ENCODE measurements at regions not wholly inside any gene's neighbourhood (a gene's known extent, or its start where the extent isn't known, plus 50 kb on each side); places are given as distances from the start of the nearest gene placed in this dataset.

- DNase-seq (ENCODE audit: low read depth, low spot score) (no peak), ATAC-seq (no peak)
- Histone ChIP-seq H3K27ac (ENCODE audit: low read length) (no peak overlapping the region), H3K9me3 (ENCODE audit: control insufficient read depth, insufficient read depth, low read depth, low read length) (no peaks in the 10 kb centered on the region), H3K4me3 (ENCODE audit: low read depth in 2 of 2, low read length in 2 of 2) (no peak overlapping the region), H3K36me3 (ENCODE audit: control insufficient read depth, insufficient read depth, low read length) (no peaks in the 10 kb centered on the region), H3K4me1 (ENCODE audit: control insufficient read depth, insufficient read depth, low read length) (peaks cover 11% of the 10 kb centered on the region), H3K27me3 (ENCODE audit: control insufficient read depth, insufficient read depth, low read length) (no peaks in the 10 kb centered on the region)
- ChIA-PET POLR2A (no interaction called here), CTCF (interaction anchor here (1.4 kb wide), 1 partner anchor 9 kb away, joined by 4 read pairs; no protein-coding TSS in a partner anchor)
- in situ Hi-C loops (cut with HindIII; ENCODE audit: low pct_unique_long_range_greater_than_20kb, low sequenced_read_pairs): no loop called here
- TF ChIP-seq, protein P1, sequence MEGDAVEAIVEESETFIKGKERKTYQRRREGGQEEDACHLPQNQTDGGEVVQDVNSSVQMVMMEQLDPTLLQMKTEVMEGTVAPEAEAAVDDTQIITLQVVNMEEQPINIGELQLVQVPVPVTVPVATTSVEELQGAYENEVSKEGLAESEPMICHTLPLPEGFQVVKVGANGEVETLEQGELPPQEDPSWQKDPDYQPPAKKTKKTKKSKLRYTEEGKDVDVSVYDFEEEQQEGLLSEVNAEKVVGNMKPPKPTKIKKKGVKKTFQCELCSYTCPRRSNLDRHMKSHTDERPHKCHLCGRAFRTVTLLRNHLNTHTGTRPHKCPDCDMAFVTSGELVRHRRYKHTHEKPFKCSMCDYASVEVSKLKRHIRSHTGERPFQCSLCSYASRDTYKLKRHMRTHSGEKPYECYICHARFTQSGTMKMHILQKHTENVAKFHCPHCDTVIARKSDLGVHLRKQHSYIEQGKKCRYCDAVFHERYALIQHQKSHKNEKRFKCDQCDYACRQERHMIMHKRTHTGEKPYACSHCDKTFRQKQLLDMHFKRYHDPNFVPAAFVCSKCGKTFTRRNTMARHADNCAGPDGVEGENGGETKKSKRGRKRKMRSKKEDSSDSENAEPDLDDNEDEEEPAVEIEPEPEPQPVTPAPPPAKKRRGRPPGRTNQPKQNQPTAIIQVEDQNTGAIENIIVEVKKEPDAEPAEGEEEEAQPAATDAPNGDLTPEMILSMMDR (IDR thresholded peaks at IDR 0.05): no peak
- TF ChIP-seq REST (IDR thresholded peaks at IDR 0.05; ENCODE audit: insufficient read depth in 1 of 2, low read depth in 2 of 2, low read length in 1 of 2) (no peak), POLR2AphosphoS5 (IDR thresholded peaks at IDR 0.05; ENCODE audit: low read depth, low read length) (no peak), TCF7L2 (IDR thresholded peaks at IDR 0.05; ENCODE audit: low read depth, low read length) (no peak), SIN3A (IDR thresholded peaks at IDR 0.05; ENCODE audit: borderline replicate concordance, insufficient read depth, low read depth, low read length) (no peak)
- intact Hi-C loops (cut with micrococcal nuclease; ENCODE audit: unreplicated experiment): no loop called here
- BruUV-seq (replicated peaks): no TSS peak
Measured at GRCh38 chr3:182722907-182723306, 70.4 kb upstream of the ATP11B start.

- in situ Hi-C loops (cut with HindIII; ENCODE audit: low pct_unique_long_range_greater_than_20kb, low sequenced_read_pairs): no loop called here
- H3K27ac ChIP-seq (ENCODE audit: low read length): no peak overlapping the region
- no peaks in the 10 kb centered on the region for H3K27me3 ChIP-seq (ENCODE audit: control insufficient read depth, insufficient read depth, low read length)
- no peak overlapping the region for H3K4me3 ChIP-seq (ENCODE audit: low read depth in 2 of 2, low read length in 2 of 2)
- intact Hi-C loops (cut with micrococcal nuclease; ENCODE audit: unreplicated experiment): no loop called here
- no peaks in the 10 kb centered on the region for H3K9me3 ChIP-seq (ENCODE audit: control insufficient read depth, insufficient read depth, low read depth, low read length)
- ATAC-seq (no peak), DNase-seq (ENCODE audit: low read depth, low spot score) (no peak)
- H3K4me1 ChIP-seq (ENCODE audit: control insufficient read depth, insufficient read depth, low read length): peaks cover 11% of the 10 kb centered on the region
- H3K36me3 ChIP-seq (ENCODE audit: control insufficient read depth, insufficient read depth, low read length): no peaks in the 10 kb centered on the region
- POLR2A ChIA-PET: no interaction called here
- no TSS peak for BruUV-seq (replicated peaks)
- TF ChIP-seq POLR2AphosphoS5 (IDR thresholded peaks at IDR 0.05; ENCODE audit: low read depth, low read length): no peak
- TF ChIP-seq REST (IDR thresholded peaks at IDR 0.05; ENCODE audit: insufficient read depth in 1 of 2, low read depth in 2 of 2, low read length in 1 of 2): no peak
- no peak for TF ChIP-seq TCF7L2 (IDR thresholded peaks at IDR 0.05; ENCODE audit: low read depth, low read length)
- CTCF ChIA-PET: interaction anchor here (1.4 kb wide), 1 partner anchor 10 kb away, joined by 4 read pairs; no protein-coding TSS in a partner anchor
Measured at GRCh38 chr3:182723596-182723995, 69.7 kb upstream of the ATP11B start.

All from Panc1 (cell line).